ENCODE measurements at regions not wholly inside any gene's neighbourhood (a gene's known extent, or its start where the extent isn't known, plus 50 kb on each side); places are given as distances from the start of the nearest gene placed in this dataset.

DNA sequence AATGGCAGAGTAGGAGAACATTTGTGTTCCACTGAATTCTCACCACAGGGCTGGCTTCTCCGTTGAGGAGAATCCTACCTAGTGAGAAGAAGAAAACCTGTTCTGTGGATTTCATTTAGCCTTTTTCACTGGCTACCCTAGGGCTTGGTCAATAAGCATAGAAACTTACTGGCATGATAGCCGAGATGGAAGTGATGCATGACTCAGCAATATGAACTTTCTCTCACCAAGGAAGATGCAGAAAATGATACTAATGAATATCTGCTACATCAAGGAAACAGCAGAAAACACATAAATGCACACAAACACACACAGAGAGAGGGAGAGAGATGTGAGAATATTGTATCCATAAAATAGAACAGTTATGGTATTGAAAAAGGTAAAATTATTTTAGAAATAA, 216.3 kb downstream of the HHIP start:
- TF ChIP-seq, protein P1, sequence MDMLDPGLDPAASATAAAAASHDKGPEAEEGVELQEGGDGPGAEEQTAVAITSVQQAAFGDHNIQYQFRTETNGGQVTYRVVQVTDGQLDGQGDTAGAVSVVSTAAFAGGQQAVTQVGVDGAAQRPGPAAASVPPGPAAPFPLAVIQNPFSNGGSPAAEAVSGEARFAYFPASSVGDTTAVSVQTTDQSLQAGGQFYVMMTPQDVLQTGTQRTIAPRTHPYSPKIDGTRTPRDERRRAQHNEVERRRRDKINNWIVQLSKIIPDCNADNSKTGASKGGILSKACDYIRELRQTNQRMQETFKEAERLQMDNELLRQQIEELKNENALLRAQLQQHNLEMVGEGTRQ (CRISPR knock-in tag; IDR thresholded peaks at IDR 0.05): no peak
- TF ChIP-seq ATF1 (CRISPR knock-in tag; IDR thresholded peaks at IDR 0.05): no peak
- TF ChIP-seq, protein P2, sequence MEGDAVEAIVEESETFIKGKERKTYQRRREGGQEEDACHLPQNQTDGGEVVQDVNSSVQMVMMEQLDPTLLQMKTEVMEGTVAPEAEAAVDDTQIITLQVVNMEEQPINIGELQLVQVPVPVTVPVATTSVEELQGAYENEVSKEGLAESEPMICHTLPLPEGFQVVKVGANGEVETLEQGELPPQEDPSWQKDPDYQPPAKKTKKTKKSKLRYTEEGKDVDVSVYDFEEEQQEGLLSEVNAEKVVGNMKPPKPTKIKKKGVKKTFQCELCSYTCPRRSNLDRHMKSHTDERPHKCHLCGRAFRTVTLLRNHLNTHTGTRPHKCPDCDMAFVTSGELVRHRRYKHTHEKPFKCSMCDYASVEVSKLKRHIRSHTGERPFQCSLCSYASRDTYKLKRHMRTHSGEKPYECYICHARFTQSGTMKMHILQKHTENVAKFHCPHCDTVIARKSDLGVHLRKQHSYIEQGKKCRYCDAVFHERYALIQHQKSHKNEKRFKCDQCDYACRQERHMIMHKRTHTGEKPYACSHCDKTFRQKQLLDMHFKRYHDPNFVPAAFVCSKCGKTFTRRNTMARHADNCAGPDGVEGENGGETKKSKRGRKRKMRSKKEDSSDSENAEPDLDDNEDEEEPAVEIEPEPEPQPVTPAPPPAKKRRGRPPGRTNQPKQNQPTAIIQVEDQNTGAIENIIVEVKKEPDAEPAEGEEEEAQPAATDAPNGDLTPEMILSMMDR (IDR thresholded peaks at IDR 0.05): no peak
- no peak for TF ChIP-seq HMGA2 (CRISPR knock-in tag; IDR thresholded peaks at IDR 0.05)

Measured in WTC11 (cell line).